ENCODE measurements at regions not wholly inside any gene's neighbourhood (a gene's known extent, or its start where the extent isn't known, plus 50 kb on each side); places are given as distances from the start of the nearest gene placed in this dataset.
"Not testable (repeated sequence)": the region's sequence is repeated elsewhere in the genome, so short reads cannot be mapped to it uniquely, and the experiment has no call there.

GRCh38 chr7:130949550-130949949, 215.5 kb upstream of the KLF14 start:
- DNase-seq, result no peak

- no peak for DNase-seq
Observed at GRCh38 chr7:130950054-130950453, 216.0 kb upstream of the KLF14 start.

GRCh38 chr7:130950741-130951140, 216.7 kb upstream of the KLF14 start:
- DNase-seq, result no peak

GRCh38 chr7:130951303-130951975, 217.4 kb upstream of the KLF14 start:
- DNase-seq, result no peak

- no peak for DNase-seq
Observed at GRCh38 chr7:130951976-130952876, 218.2 kb upstream of the KLF14 start.

GRCh38 chr7:130953196-130953595, 219.2 kb upstream of the KLF14 start:
- DNase-seq, result no peak

GRCh38 chr7:130954918-130955564, 221.0 kb upstream of the KLF14 start:
- no peak for DNase-seq

GRCh38 chr7:130955565-130955919, 221.5 kb upstream of the KLF14 start:
- no peak for DNase-seq

- no peak for DNase-seq
Observed at GRCh38 chr7:130956417-130957136, 222.6 kb upstream of the KLF14 start.

GRCh38 chr7:130957137-130957513, 223.1 kb upstream of the KLF14 start:
- DNase-seq, result no peak

GRCh38 chr7:130957722-130958435, 223.9 kb upstream of the KLF14 start:
- DNase-seq, result not testable (repeated sequence)

GRCh38 chr7:130958846-130959245, 224.8 kb upstream of the KLF14 start:
- DNase-seq, result no peak

GRCh38 chr7:130959743-130960207, 225.8 kb upstream of the KLF14 start:
- DNase-seq, result no peak

GRCh38 chr7:130960208-130960988, 226.4 kb upstream of the KLF14 start:
- DNase-seq, result no peak

- DNase-seq, result no peak
Observed at GRCh38 chr7:130961128-130961601, 227.2 kb upstream of the KLF14 start.

GRCh38 chr7:130962109-130962508, 228.1 kb upstream of the KLF14 start:
- no peak for DNase-seq

GRCh38 chr7:130963339-130963738, 229.3 kb upstream of the KLF14 start:
- DNase-seq, result no peak

- no peak for DNase-seq
Observed at GRCh38 chr7:130965515-130965914, 231.5 kb upstream of the KLF14 start.

GRCh38 chr7:130966246-130967009, 232.4 kb upstream of the KLF14 start:
- DNase-seq, result no peak

GRCh38 chr7:130970196-130970595, 236.2 kb upstream of the KLF14 start:
- DNase-seq, result no peak

- DNase-seq, result no peak
Observed at GRCh38 chr7:130970696-130971095, 236.7 kb upstream of the KLF14 start.

Data from activated gamma-delta T cell (primary cell).